Peyer's patch (tissue), 4 donors: ENCODE measurements at regions not wholly inside any gene's neighbourhood (a gene's known extent, or its start where the extent isn't known, plus 50 kb on each side); places are given as distances from the start of the nearest gene placed in this dataset.

Source experiments
- POLR2A ChIP-seq, 2 donors: fragments of 450-650 bp; IDR thresholded peaks; one replicate each; pipeline ENCODE4 v1.5.1; 2017; ENCODE audit warnings: antibody characterized with exemption in 2 of 2, mild to moderate bottlenecking in 2 of 2, moderate library complexity in 2 of 2
- TF ChIP-seq, protein P1 (sequence below), 6 experiments: fragments of 450-650 bp in 4 of 6; fragments of 200-600 bp in 2 of 6; sonication (generic) in 1 of 6; IDR thresholded peaks; one replicate each; pipeline ENCODE4 v1.5.1; 2017 to 2019; ENCODE audit warnings: antibody characterized with exemption in 6 of 6, mild to moderate bottlenecking in 3 of 6, moderate library complexity in 1 of 6

DNA sequence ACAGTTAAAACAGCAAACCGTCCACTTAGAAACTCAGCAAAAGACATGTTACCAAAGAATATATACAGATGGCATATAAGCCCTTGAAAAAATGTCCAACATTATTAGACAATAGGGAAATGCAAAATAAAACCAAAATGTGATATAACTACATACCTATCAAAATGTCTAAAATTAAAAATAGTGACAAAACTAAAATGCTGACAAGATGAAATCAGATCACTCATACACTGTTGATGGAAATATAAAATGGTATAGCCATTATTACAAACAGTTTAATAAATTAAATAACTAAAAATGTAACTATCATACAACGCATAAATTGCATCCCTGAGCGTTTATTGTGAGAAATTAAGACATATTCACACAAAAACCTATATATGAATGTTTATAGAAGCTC lies 939.7 kb upstream of the ZWINT start:
- TF ChIP-seq POLR2A (IDR thresholded peaks at IDR 0.05) = no peak
- TF ChIP-seq, protein P1, sequence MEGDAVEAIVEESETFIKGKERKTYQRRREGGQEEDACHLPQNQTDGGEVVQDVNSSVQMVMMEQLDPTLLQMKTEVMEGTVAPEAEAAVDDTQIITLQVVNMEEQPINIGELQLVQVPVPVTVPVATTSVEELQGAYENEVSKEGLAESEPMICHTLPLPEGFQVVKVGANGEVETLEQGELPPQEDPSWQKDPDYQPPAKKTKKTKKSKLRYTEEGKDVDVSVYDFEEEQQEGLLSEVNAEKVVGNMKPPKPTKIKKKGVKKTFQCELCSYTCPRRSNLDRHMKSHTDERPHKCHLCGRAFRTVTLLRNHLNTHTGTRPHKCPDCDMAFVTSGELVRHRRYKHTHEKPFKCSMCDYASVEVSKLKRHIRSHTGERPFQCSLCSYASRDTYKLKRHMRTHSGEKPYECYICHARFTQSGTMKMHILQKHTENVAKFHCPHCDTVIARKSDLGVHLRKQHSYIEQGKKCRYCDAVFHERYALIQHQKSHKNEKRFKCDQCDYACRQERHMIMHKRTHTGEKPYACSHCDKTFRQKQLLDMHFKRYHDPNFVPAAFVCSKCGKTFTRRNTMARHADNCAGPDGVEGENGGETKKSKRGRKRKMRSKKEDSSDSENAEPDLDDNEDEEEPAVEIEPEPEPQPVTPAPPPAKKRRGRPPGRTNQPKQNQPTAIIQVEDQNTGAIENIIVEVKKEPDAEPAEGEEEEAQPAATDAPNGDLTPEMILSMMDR (IDR thresholded peaks at IDR 0.05) = no peak
